Lower lobe of right lung (tissue), 2 donors: ENCODE measurements at regions not wholly inside any gene's neighbourhood (a gene's known extent, or its start where the extent isn't known, plus 50 kb on each side); places are given as distances from the start of the nearest gene placed in this dataset.

ENCODE experiments used
- ATAC-seq, 2 donors: fragments of 200-7000 bp; cut with Tn5 transposase; one replicate each; pipeline ENCODE4 v1.9.1; 2020 to 2022; ENCODE audit warnings: mild to moderate bottlenecking in 2 of 2, moderate library complexity in 2 of 2
- DNase-seq: peaks from one replicate; pipeline ENCODE4 v3.0.0-alpha.2; 2020
- H3K27ac ChIP-seq: fragments of 200-600 bp; one replicate; pipeline ENCODE4 v1.8.0; 2022
- H3K27me3 ChIP-seq: fragments of 200-600 bp; one replicate; pipeline ENCODE4 v1.8.0; 2022; ENCODE audit warnings: low read depth
- H3K36me3 ChIP-seq: fragments of 200-600 bp; one replicate; pipeline ENCODE4 v1.8.0; 2022; ENCODE audit warnings: mild to moderate bottlenecking
- H3K4me1 ChIP-seq: fragments of 200-600 bp; one replicate; pipeline ENCODE4 v1.8.0; 2022
- H3K4me3 ChIP-seq: fragments of 200-600 bp; one replicate; pipeline ENCODE4 v1.8.0; 2022; ENCODE audit warnings: mild to moderate bottlenecking
- H3K9me3 ChIP-seq: fragments of 200-600 bp; one replicate; pipeline ENCODE4 v1.8.0; 2022
- intact Hi-C: fragments of 100-400 bp; cut with DNase I; formaldehyde crosslinking; loops from one replicate; pipeline ENCODE4 v1.11.0; 2022
- TF ChIP-seq, protein P1 (sequence below): fragments of 200-600 bp; IDR thresholded peaks from one replicate; pipeline ENCODE4 v1.8.0; 2022; ENCODE audit warnings: antibody characterized with exemption, mild to moderate bottlenecking
- donor health status: DM: no; HTN: yes; CAD: no; lungs with severe emphysema.

DNA sequence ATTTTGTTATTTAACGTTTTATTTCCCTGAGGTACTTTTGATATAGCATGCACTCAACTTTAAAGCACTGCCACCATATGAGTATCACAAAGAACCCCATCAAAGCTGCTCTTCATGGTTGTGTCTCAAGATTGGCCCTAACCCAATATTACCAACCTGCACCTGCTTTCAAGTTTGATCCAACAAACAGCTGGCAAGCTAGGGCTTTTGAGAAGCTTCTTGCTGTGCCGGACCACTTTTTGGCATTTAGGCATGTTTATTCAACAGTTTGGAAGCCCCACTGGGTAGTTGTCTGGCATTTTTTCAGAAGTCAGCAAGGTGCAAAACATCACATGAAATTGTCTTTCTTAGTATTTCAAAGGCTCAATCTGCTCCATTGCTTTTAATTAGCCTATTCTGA, 137.2 kb upstream of the PLEKHA5 start:
- no peak for ATAC-seq

GRCh38 chr12:18998343-18999261, 130.9 kb upstream of the PLEKHA5 start:
- ATAC-seq (peak; percentile 54 to 78), DNase-seq (no peak)
- H3K4me3 ChIP-seq: no peak overlapping the region
- no peaks in the 10 kb centered on the region for H3K27me3 ChIP-seq
- no peaks in the 10 kb centered on the region for H3K36me3 ChIP-seq
- peaks cover 7% of the 10 kb centered on the region for H3K4me1 ChIP-seq
- intact Hi-C loops: no loop called here
- TF ChIP-seq, protein P1, sequence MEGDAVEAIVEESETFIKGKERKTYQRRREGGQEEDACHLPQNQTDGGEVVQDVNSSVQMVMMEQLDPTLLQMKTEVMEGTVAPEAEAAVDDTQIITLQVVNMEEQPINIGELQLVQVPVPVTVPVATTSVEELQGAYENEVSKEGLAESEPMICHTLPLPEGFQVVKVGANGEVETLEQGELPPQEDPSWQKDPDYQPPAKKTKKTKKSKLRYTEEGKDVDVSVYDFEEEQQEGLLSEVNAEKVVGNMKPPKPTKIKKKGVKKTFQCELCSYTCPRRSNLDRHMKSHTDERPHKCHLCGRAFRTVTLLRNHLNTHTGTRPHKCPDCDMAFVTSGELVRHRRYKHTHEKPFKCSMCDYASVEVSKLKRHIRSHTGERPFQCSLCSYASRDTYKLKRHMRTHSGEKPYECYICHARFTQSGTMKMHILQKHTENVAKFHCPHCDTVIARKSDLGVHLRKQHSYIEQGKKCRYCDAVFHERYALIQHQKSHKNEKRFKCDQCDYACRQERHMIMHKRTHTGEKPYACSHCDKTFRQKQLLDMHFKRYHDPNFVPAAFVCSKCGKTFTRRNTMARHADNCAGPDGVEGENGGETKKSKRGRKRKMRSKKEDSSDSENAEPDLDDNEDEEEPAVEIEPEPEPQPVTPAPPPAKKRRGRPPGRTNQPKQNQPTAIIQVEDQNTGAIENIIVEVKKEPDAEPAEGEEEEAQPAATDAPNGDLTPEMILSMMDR: no peak
- H3K9me3 ChIP-seq: no peaks in the 10 kb centered on the region
- H3K27ac ChIP-seq: no peak overlapping the region

More for the DNA sequence above, 137.2 kb upstream of the PLEKHA5 start:
- H3K27ac ChIP-seq: no peak overlapping the region
- no peaks in the 10 kb centered on the region for H3K36me3 ChIP-seq
- no peaks in the 10 kb centered on the region for H3K4me1 ChIP-seq
- no peak overlapping the region for H3K4me3 ChIP-seq
- TF ChIP-seq, protein P1: no peak
- H3K27me3 ChIP-seq: no peaks in the 10 kb centered on the region
- no peak for DNase-seq
- no peaks in the 10 kb centered on the region for H3K9me3 ChIP-seq
- intact Hi-C loops: no loop called here

GRCh38 chr12:19000836-19001235, 128.7 kb upstream of the PLEKHA5 start:
- DNase-seq (no peak), ATAC-seq (no peak)
- H3K27me3 ChIP-seq: no peaks in the 10 kb centered on the region
- TF ChIP-seq, protein P1: no peak
- H3K4me1 ChIP-seq: peaks cover 7% of the 10 kb centered on the region
- intact Hi-C loops: no loop called here
- H3K9me3 ChIP-seq: no peaks in the 10 kb centered on the region
- H3K4me3 ChIP-seq: no peak overlapping the region
- H3K27ac ChIP-seq: no peak overlapping the region
- H3K36me3 ChIP-seq: no peaks in the 10 kb centered on the region

GRCh38 chr12:19002216-19002615, 127.3 kb upstream of the PLEKHA5 start:
- no peak overlapping the region for H3K27ac ChIP-seq
- TF ChIP-seq, protein P1: no peak
- intact Hi-C loops: no loop called here
- H3K4me3 ChIP-seq: no peak overlapping the region
- ATAC-seq (no peak), DNase-seq (no peak)
- no peaks in the 10 kb centered on the region for H3K9me3 ChIP-seq
- H3K27me3 ChIP-seq: no peaks in the 10 kb centered on the region
- H3K36me3 ChIP-seq: no peaks in the 10 kb centered on the region
- peaks cover 7% of the 10 kb centered on the region for H3K4me1 ChIP-seq

GRCh38 chr12:19003141-19003540, 126.4 kb upstream of the PLEKHA5 start:
- no peaks in the 10 kb centered on the region for H3K9me3 ChIP-seq
- H3K27ac ChIP-seq: no peak overlapping the region
- ATAC-seq (no peak), DNase-seq (no peak)
- intact Hi-C loops: no loop called here
- H3K4me1 ChIP-seq: peaks cover 4% of the 10 kb centered on the region
- TF ChIP-seq, protein P1: no peak
- H3K4me3 ChIP-seq: no peak overlapping the region
- H3K36me3 ChIP-seq: no peaks in the 10 kb centered on the region
- no peaks in the 10 kb centered on the region for H3K27me3 ChIP-seq
